Thyroid gland (tissue), 4 donors: ENCODE measurements at regions not wholly inside any gene's neighbourhood (a gene's known extent, or its start where the extent isn't known, plus 50 kb on each side); places are given as distances from the start of the nearest gene placed in this dataset.

Source experiments
- CTCF ChIP-seq, 6 experiments: fragments of 200-600 bp in 3 of 6; fragments of 450-650 bp in 3 of 6; sonication (generic) in 3 of 6; IDR thresholded peaks; one replicate each; pipeline ENCODE4 v1.5.1; 2016 to 2019; ENCODE audit warnings: antibody characterized with exemption in 6 of 6, mild to moderate bottlenecking in 2 of 6, inconsistent platforms in 1 of 6, moderate library complexity in 1 of 6
- POLR2A ChIP-seq, 2 donors: fragments of 450-650 bp; IDR thresholded peaks; one replicate each; pipeline ENCODE4 v1.6.1; 2017; ENCODE audit warnings: antibody characterized with exemption in 2 of 2, mild to moderate bottlenecking in 2 of 2, moderate library complexity in 1 of 2

DNA sequence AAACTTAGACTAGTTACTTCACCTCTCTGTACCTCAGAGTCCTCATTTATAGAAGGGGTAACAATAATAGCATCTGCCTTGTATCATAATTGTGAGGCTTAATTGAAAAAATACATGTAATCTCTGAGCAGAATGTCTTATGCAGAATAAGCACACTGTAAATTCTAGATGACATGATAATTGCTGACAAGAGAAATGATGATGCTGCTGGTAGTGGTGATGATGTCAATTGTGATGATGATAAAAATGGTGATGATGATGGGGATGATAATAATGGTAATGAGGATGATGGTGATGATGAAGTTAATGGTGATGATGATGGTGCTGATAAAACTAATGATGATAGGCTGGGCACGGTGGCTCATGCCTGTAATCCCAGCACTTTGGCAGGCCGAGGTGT lies 346.1 kb upstream of the CDH4 start:
- no peak for TF ChIP-seq CTCF (IDR thresholded peaks at IDR 0.05)
- no peak for TF ChIP-seq POLR2A (IDR thresholded peaks at IDR 0.05)
